ENCODE measurements at regions not wholly inside any gene's neighbourhood (a gene's known extent, or its start where the extent isn't known, plus 50 kb on each side); places are given as distances from the start of the nearest gene placed in this dataset.

GRCh38 chr13:37345391-37345790 lies 239.9 kb upstream of the CSNK1A1L start:
- no peak overlapping the region for H3K27ac Mint-ChIP-seq (ENCODE audit: unreplicated experiment)
- TF ChIP-seq CTCF (IDR thresholded peaks at IDR 0.05): no peak

GRCh38 chr13:37344056-37344455 lies 238.6 kb upstream of the CSNK1A1L start:
- Mint-ChIP-seq H3K4me1 (ENCODE audit: low read depth) (peaks cover 36% of the 10 kb centered on the region), H3K4me3 (ENCODE audit: unreplicated experiment) (no peak overlapping the region), H3K27ac (ENCODE audit: unreplicated experiment) (no peak overlapping the region), H3K9me3 (ENCODE audit: low read depth) (peaks cover 11% of the 10 kb centered on the region), H3K27me3 (ENCODE audit: low read depth) (no peaks in the 10 kb centered on the region), H3K36me3 (ENCODE audit: low read depth) (no peaks in the 10 kb centered on the region)
- no peak for TF ChIP-seq CTCF (IDR thresholded peaks at IDR 0.05)
- DNase-seq (ENCODE audit: low spot score): no peak

More at GRCh38 chr13:37345391-37345790, 239.9 kb upstream of the CSNK1A1L start:
- no peak overlapping the region for H3K4me3 Mint-ChIP-seq (ENCODE audit: unreplicated experiment)
- no peaks in the 10 kb centered on the region for H3K36me3 Mint-ChIP-seq (ENCODE audit: low read depth)
- DNase-seq (ENCODE audit: low spot score): no peak
- peaks cover 14% of the 10 kb centered on the region for H3K9me3 Mint-ChIP-seq (ENCODE audit: low read depth)
- H3K27me3 Mint-ChIP-seq (ENCODE audit: low read depth): no peaks in the 10 kb centered on the region
- peaks cover 45% of the 10 kb centered on the region for H3K4me1 Mint-ChIP-seq (ENCODE audit: low read depth)

GRCh38 chr13:37342205-37342604 lies 236.7 kb upstream of the CSNK1A1L start:
- H3K27me3 Mint-ChIP-seq (ENCODE audit: low read depth): no peaks in the 10 kb centered on the region
- no peak for TF ChIP-seq CTCF (IDR thresholded peaks at IDR 0.05)
- H3K27ac Mint-ChIP-seq (ENCODE audit: unreplicated experiment): no peak overlapping the region
- H3K9me3 Mint-ChIP-seq (ENCODE audit: low read depth): peaks cover 3% of the 10 kb centered on the region
- H3K4me1 Mint-ChIP-seq (ENCODE audit: low read depth): peaks cover 29% of the 10 kb centered on the region
- no peak for DNase-seq (ENCODE audit: low spot score)
- no peak overlapping the region for H3K4me3 Mint-ChIP-seq (ENCODE audit: unreplicated experiment)
- H3K36me3 Mint-ChIP-seq (ENCODE audit: low read depth): no peaks in the 10 kb centered on the region

GRCh38 chr13:37340901-37341670 lies 235.6 kb upstream of the CSNK1A1L start:
- no peak for TF ChIP-seq CTCF (IDR thresholded peaks at IDR 0.05)
- no peak overlapping the region for H3K27ac Mint-ChIP-seq (ENCODE audit: unreplicated experiment)
- DNase-seq (ENCODE audit: low spot score): no peak

GRCh38 chr13:37339386-37339735 lies 233.9 kb upstream of the CSNK1A1L start:
- Mint-ChIP-seq H3K9me3 (ENCODE audit: low read depth) (peaks cover 3% of the 10 kb centered on the region), H3K27me3 (ENCODE audit: low read depth) (no peaks in the 10 kb centered on the region), H3K4me3 (ENCODE audit: unreplicated experiment) (no peak overlapping the region), H3K36me3 (ENCODE audit: low read depth) (no peaks in the 10 kb centered on the region), H3K27ac (ENCODE audit: unreplicated experiment) (no peak overlapping the region), H3K4me1 (ENCODE audit: low read depth) (peaks cover 12% of the 10 kb centered on the region)
- no peak for TF ChIP-seq CTCF (IDR thresholded peaks at IDR 0.05)
- DNase-seq (ENCODE audit: low spot score): no peak

More at GRCh38 chr13:37340901-37341670, 235.6 kb upstream of the CSNK1A1L start:
- Mint-ChIP-seq H3K9me3 (ENCODE audit: low read depth) (peaks cover 3% of the 10 kb centered on the region), H3K27me3 (ENCODE audit: low read depth) (no peaks in the 10 kb centered on the region), H3K4me3 (ENCODE audit: unreplicated experiment) (no peak overlapping the region), H3K36me3 (ENCODE audit: low read depth) (no peaks in the 10 kb centered on the region), H3K4me1 (ENCODE audit: low read depth) (peaks cover 22% of the 10 kb centered on the region)
